NCI-H2029 treated with DMSO at 0.1 percent for 48 hours (cell line): ENCODE measurements at regions not wholly inside any gene's neighbourhood (a gene's known extent, or its start where the extent isn't known, plus 50 kb on each side); places are given as distances from the start of the nearest gene placed in this dataset.
"Not testable (repeated sequence)": the region's sequence is repeated elsewhere in the genome, so short reads cannot be mapped to it uniquely, and the experiment has no call there.

Experiments used
- DNase-seq: peaks from one replicate; lab custom pipeline; 2025; lab: John Stamatoyannopoulos, UW

DNA sequence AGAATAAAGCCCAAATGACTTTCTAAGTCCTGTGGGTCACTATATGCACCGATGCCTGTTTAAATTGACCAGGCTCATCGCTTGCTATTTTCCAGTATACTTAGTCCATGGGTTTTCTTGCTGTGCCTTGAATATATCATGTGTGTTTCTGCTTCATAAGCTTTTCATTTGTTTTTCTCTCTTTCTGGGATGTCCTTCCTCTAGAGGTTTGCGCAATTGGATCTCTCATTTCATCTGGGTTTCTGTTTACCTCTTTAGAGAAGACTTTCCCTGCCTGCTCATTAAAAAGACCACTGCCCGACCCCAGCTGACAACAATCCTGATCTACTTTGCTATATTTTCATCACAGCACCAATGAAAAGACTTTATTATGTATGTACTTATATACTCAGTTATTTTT lies 150.9 kb upstream of the CYRIA start:
- no peak for DNase-seq

DNA sequence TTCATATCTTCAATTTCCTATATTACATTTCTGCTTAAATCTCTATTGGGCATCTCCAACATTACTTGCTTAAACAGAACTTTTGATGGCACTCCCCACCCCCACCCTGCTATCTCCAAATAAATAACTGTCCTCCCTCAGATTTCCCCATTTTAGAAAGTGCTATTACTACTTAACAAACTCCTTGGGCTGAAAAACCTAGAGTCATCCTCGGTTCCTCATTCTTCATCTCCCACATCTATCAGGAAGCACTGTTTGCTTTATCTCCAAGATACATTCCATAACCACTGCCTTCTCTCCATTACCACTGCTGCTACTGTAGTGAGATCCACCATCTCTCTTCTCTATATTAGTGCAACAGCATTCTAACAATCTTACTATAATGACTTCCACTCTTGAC lies 150.4 kb upstream of the CYRIA start:
- no peak for DNase-seq

DNA sequence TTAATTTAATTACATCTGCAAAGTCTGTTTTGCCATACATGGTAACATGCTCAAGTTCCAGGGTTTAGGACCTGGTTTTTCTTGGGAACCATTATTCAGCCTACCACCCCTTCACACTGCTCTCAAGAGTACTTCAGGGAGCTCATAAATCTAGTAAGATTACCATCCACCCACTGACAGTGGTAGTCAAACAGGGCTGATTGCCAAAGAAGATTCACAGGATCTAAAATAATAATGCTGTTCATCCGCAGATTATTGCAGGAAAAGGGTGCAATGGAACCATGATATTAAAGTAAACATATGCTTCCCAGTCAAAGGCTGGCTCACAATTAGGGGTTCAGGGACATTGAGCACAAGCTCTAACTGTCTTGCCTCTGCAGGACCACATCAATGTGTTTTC lies 148.0 kb upstream of the CYRIA start:
- no peak for DNase-seq

DNA sequence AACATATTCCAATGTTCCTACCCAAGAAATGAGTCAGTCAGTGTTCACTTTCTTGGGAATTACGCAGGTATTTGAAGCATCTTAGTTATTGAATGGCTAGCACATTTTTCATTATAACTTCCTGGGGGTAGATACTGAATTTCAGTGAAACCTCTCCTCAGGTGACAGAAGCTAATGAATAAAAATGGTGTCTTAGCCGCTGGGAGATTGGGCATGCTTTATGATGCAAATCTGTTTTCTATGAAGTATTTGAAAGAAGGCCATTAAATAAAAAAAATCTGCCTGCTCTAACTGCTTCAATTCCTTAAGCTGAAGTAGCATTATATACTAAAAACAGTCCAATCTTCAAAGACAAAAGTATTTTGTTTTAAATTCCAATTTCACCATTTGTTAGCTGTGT lies 132.8 kb upstream of the CYRIA start:
- DNase-seq: no peak

DNA sequence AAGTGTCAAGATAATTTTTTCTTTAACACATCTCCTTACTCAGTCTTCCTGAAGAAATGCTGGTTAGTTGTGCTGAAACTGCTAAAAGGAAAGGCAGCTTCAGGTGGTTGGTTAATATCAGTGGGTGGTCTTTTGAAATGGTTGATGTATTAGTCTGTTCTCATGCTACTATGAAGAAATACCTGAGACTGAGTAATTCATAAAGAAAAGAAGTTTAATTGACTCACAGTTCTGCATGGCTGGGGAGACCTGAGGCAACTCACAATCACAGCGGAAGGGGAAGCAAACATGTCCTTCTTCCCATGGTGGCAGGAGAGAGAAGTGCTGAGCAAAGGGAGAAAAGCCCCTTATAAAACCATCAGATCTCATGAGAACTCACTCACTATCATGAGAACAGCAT lies 125.9 kb upstream of the CYRIA start:
- no peak for DNase-seq

DNA sequence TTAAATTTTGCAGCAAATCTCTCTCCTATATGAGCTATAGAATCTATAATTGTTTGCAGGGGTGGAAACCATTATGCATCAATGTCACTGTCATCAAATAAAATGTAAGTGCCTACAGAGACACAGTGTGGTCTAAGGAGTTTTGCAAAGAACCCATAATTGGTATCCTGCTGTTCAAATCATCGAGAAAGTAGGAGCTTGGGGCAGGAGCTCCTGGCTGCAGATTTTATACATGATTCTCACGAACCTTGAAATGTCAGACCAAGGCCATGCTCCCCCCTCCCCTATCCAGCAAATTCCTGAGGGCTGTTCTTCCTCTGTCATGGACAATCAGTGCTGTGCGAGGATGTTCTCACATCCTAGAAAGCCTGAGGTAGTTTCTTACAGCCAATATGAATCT lies 119.5 kb upstream of the CYRIA start:
- no peak for DNase-seq

DNA sequence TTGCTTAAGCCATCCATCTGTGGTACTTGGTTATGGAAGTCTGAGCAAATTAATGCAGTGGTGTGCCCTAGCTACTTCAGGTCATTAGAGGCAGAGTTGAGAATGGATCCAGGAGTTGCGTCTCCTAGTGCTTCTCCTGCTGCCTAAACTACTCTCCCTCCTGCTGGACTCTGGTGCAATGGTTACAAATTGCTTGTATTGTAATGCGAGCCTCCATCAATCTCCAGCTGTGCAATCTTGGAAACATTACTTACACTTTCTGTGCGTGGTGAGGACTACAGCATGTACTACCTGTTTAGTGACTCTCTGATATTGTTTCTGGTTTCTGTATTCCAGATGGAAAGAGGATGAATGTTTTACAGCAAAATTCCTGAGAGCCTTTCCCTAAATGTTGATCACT lies 119.0 kb upstream of the CYRIA start:
- no peak for DNase-seq

DNA sequence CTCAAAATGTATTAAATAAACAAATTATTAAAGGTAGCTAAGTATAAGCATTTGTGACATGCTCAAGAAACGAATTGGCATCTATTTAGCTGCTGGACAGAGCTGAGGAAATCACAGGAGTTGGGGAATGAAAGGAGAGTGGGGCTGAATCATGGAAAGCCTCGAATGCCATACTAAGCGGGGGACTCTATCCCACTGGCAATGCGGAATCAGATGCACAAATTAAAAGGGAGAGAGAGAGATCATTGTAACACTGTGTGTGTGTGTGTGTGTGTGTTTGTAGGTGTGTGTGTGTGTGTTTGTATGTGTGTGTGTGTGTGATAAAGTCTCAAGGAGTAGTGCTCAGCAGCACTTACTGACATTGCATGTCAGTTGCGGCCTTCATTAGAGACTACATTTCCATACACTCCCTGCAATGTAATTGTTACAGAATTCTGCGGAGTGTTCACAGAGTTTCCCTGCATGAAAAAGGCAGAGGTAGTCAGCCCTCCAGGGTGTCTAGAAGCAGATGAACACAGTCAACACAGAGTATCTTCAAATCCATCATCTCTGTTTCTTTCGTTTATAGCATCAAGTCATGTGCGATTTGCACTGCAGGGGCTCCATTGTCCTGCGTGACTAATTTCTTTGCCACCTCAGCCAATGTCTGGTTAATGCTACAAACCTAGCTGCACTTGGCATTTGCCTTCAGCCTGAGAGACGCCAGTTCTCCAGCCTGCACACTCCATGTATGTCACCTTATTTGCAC lies 111.7 kb upstream of the CYRIA start:
- DNase-seq: no peak

DNA sequence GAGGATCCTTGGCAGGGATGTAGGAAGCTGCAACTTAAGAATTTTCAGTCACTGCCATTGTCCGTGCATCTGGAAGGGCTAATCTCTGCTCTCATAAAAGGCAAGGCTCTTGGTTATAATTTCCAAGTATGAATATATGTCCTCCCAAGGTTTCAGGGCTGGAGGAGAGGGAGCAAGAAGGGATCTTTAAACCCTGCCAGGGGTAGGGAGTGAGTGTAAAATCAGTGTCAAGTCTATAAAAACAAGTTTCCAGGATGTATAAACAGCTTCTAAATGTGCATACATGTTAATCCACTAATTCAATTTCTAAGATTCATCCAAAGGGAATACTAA lies 110.2 kb upstream of the CYRIA start:
- DNase-seq: no peak

DNA sequence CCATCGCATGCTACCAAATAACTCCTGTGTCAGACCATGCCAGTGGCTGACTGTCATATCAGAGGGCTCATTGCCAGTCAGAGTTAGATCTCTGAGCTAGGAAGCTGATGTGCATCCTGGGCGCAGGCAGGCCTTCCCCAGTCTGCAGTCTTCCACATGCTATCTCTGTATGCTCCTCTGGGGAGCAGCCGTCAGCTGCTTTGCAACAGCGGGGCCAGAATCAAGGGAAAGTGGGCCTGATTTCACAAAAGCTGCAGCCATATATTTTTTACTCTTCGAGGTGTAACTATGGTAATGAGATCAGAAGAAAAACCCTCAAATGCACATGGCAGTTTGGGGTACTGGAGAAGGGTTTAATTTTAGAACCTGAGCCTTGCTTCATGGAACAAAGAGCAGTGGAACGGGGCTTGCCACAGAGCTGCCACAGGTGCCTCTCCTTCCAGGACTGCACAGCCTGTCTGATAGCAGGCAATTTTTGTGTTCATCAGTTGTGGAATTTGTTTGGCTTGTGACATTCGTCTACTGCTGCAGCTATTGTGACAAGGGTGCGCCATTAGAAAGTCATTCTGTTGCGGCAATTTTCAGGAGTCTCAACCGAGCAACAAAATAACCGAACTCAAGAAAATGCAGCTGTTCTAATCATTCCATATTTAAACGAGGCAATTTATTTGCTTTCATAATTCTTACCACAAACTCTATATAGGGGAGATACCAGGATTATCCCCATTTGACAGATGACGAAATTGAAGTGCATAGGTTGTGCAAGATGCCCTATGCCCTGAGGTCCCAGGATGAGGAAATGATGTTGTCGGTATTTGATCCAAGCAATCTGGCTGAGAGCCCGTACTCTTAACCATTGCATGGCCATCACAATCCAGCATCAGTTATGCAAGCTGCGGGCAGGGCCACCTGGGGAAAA lies 109.6 kb upstream of the CYRIA start:
- DNase-seq: no peak

DNA sequence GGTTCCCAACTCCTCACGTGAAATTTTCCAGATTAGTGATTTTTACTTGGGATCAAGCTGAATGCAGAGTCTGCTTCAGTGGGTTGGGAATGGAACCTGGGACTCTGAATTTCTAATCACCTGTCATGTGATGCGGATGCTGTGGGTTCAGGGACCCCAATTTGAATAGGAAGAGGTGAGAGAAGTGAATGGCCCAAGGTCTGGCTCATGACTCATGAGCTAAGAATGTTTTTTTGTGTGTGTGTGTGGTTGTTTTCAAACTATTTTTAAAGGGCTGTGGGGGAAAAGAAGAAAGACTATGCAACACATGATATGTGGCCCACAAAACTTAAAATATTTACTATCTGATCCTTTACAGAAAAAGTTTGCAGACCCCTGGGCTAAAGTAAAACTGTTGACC lies 108.5 kb upstream of the CYRIA start:
- DNase-seq: no peak

DNA sequence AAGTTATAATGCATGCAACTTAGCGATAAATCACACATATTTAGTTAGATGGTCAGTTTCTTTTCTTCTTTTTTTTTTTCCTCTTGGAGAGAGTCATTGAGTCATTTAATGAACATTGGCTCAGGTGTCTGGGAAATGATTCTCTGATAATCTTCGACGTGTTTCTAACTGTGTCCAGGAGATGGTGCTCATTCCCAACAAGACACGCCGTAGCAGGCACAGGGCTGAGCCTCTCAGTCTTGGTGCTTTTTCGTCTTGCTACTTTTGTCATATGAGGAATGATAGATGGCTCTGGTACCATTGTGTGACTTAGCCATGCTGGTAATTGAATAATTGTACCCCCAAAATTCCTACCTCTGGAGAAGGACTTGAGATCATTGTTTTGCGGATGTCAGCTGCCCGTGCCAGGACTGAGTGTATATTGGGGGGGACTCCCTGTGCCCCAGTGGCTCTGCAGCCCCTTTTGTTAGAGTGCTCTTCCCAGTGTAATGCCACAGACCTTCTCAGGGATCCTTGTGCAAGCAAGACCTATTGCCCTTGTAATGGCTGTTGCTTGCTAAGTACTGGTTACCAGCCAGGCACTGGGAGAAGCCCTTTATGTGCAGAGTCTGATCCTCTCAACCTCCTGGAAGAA lies 107.6 kb upstream of the CYRIA start:
- no peak for DNase-seq

DNA sequence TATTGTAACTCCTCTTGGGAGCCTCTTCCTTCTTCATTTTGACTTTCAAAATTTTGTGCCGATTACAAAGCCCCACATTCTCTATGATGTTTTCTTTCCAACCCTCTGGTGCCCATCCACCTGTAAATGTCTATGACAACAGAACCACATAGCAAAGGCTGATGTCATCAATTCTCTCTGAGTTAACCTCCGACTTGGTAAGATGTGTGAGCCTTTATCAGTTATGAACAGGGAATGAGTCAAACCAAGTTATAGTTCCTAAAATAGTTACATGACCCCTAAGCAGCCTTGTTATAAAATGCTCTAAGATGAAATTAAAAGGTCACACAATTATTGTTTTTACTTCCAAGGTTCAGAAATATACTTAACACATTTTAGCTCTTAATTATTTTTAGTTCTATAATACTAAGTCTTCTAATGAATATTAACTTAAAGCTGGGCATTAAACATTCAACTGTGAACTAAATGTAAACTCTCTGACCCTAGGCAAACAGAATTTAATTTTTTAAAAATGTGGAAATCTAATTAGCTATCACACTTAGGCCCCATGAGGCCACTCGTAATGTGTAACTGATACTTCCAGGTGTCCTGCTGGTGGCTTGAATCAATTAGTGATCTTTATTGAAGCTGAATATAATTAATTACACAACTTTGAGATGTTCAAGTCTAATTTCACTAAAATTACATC lies 102.3 kb upstream of the CYRIA start:
- no peak for DNase-seq

DNA sequence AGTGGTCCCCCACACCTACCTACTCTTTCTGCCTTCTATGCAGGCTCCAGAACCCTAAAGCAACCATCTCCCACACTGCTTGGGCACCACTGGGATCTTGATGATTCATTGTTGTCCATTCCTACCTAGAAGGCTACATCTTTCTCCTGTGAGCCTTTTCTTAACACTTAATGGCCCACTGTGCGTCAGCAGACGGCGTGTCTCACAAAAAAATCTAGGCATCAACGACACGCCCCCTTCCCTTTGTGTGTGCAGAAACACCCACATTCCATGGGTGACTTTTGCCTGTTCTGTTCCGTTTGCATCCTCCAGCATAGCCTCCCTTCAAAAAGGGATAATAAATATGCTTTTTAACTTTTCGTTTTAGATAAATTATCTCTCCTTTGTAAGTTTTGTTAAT lies 99.7 kb upstream of the CYRIA start:
- DNase-seq: no peak

DNA sequence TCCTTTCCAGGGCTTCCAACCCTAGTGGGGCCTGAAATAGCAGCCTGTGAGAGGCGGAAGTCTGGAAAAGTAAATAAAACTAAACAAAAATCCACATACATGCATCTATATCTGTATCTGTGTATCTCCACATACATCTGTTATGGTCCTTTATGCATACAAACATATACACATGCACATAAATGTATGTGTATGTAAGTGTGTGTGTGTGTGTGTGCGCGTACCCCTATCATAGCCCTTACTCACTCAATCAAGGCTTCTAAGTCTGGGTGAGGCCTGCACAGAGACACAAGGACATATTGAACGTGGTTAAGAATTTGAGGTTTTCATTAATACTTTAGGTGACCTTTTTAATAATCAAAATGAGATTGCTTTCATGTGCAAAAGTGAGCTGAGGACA lies 98.9 kb upstream of the CYRIA start:
- DNase-seq: no peak

DNA sequence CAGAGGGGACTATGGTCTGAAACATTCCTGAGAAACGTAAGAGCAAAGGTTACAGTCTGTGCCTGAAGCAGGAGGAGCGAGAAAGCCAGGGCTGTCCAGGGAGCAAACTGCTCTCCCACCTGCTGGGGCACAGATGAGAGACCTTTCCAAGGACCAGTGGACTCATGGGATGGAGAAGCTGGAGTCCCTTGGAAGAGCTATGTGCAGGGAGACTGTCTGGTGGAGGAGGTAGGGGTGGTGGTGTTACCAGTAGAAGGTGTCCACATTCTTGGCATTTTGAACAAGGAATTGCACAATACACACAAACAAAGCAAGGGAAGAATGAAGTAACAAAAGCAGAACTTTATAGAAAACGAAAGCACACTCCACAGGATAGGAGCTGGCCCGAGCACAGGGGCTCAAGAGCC lies 97.9 kb upstream of the CYRIA start:
- DNase-seq: no peak

DNA sequence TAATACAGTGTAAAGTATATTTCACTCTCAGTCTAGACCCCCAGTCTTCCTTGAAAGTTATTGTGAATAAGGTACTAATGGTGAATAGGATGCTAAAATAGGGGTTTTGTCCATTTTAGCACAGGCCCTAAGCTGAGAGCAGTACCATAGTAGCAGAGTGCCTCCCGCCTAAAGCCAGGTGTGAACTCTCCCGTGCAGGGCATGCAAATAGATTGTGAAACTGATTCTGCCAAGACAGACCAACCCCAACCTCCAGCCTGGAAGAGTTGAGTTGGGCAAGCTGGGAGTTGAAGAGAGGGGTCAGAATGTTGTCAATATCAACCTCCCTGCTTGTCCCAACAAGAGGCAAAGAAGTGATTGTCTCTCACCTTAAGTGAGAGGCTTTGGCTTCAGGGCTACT lies 97.4 kb upstream of the CYRIA start:
- no peak for DNase-seq

DNA sequence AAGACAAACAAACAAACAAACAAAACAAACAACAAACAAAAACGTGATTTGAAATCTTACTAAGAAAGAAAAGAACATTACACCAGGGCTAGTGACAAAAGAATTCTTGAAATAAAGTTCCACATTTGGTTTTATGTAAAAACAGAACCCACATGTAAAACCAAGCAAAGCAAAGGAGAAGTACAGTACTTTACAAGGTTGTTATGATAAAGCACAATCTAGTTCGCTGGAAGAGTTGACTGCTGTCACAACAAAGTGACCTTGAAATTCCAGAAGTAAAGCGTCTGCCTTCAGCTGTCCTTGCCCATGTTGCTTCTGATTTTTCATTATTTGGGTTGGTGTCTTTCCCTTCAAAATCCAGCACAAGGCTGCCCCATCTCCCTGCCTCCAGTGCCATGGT lies 94.8 kb upstream of the CYRIA start:
- no peak for DNase-seq

DNA sequence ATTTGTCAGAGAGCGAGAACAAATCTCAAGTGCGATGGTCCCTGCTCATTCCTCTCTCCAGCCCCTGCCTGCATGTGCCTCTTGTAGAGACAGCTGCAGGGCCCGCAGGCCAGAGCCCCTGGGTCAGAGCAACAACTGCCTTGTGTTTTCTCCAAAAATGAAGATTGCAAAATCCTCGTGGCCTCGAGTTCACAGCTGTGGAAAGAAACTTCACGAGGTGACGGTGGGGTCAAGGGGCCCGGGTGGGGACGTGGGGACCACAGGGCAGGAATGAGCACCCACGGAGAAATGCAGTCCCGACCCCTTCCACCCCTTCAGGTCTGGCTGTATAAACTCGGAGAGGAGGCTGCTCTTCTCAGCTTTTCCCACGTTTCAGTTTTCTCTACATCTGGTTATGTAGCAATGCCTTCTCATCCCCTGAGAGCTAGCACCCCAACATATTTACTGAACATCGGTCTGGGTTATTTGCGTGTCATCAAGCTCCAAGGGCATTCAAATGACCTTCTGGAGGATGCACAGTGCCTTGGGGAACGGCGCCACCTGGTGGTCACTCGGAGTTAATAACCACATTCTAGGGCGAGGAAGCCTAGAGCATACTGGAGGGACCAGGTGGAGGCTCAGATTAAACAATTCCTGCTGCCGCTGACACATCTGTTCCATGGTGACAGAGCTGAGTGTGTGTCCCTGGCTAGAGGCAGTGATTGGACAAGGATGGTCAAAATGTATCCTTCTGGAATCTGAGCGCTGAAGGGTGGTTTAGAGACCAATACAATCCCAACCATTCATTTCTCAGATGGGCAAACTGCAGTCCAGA lies 91.4 kb upstream of the CYRIA start:
- DNase-seq: no peak

DNA sequence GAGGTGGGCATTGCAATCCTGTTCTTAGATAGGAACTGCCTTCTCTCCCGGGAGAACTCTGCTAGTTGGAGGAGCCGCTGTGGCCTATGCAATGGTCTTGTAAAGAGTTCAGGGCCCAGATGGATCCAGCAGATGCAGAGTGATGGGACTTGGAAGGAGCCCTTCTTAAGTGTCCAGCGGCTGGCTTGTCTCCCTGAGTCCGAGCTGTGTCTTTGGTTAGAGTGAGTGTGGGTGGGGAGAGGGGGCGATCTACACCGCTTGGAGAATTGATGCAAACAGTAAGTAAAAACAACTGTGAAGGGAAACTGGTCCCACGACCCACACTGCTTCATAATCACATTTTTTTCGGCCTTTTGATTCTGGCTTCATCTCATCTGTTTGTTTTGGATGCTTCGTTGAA lies 89.8 kb upstream of the CYRIA start:
- DNase-seq: no peak

DNA sequence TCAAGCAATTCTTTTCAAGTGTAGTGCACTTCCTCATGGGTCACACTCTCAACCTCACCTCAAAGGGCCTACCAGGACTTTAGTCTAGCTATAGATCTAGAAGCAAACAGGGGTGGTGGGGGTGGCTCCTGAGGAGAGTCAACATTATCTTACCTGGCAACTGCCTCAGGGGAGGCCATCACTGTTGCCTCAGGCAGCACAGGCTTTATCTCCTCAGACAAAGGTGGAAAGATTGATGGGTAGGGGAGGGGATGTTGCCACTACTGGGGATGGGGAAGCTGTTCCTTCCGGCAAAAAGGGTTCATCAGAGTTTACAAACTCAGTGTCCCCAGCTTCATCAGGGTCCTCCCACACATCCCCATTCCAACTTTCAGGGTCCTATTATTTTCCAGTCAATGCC lies 87.4 kb upstream of the CYRIA start:
- not testable (repeated sequence) for DNase-seq

DNA sequence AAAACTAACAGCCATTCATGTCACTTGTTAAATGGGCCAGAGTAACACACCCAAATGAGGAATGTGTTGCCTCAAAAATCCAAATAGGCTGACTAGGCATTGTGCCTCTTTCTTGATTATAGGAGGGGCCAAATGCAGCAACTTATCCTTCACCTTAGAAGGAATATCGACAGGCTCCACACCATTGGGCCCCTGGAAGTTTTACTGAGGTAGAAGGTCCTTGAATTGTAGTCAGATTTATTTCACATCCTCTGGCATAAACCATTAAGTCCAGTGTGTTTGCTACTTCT lies 85.2 kb upstream of the CYRIA start:
- DNase-seq: not testable (repeated sequence)
